HepG2 (cell line): ENCODE measurements at regions not wholly inside any gene's neighbourhood (a gene's known extent, or its start where the extent isn't known, plus 50 kb on each side); places are given as distances from the start of the nearest gene placed in this dataset.

Source experiments
- ATAC-seq: fragments of 200-7000 bp; cut with Tn5 transposase; 3 replicates; pipeline ENCODE4 v1.9.1; 2020; ENCODE audit warnings: mild to moderate bottlenecking, moderate library complexity
- BruUV-seq: library from RNA; stranded (reverse); fragments of 400-500 nt; replicated peaks from 2 replicates; lab custom pipeline; 2021; lab: Mats Ljungman, UMichigan
- CTCF ChIA-PET: fragments of 300-600 bp; formaldehyde crosslinking; extraction: SDS; loops from one replicate; lab custom pipeline; 2021; ENCODE audit warnings: low total read pairs, inconsistent platforms, low intra/inter-chr PET ratio; lab: Yijun Ruan, JAX
- POLR2A ChIA-PET: fragments of 350-600 bp; sonication (Branson Sonifier 250); formaldehyde crosslinking; loops from one replicate; lab custom pipeline; 2020; ENCODE audit warnings: antibody characterized with exemption, inconsistent platforms; lab: Yijun Ruan, JAX
- DNase-seq: peaks from one replicate; pipeline ENCODE4 v3.0.0-alpha.2; 2015; ENCODE audit warnings: low spot score
- FAIRE-seq: peaks from 3 replicates; lab custom pipeline; 2011; peaks lifted over from hg19 to GRCh38; lab: Jason Lieb, UNC
- H2AFZ ChIP-seq: one replicate; pipeline ENCODE4 v1.6.1; 2011; ENCODE audit warnings: low read length, inconsistent platforms
- H3K27ac ChIP-seq: fragments of 300-600 bp; 3 replicates; pipeline ENCODE4 v1.8.0; 2011; ENCODE audit warnings: mixed run types, mild to moderate bottlenecking, mixed read lengths, low read length, inconsistent platforms; ENCODE audit not compliant: insufficient read depth; ENCODE audit errors: extremely low read length
- H3K27me3 ChIP-seq, 2 experiments: fragments of 200-600 bp in 1 of 2; 2 replicates in 1 of 2; 3 replicates in 1 of 2; pipeline versions ENCODE4 v1.6.0 to v1.8.0; 2011; ENCODE audit warnings: low read length in 2 of 2, mild to moderate bottlenecking in 2 of 2, moderate library complexity in 2 of 2, inconsistent platforms in 1 of 2; ENCODE audit not compliant: insufficient read depth in 2 of 2, control insufficient read depth in 1 of 2
- H3K36me3 ChIP-seq, 2 experiments: fragments of 200-600 bp in 1 of 2; replicated peaks in 1 of 2; 2 replicates in 1 of 2; 3 replicates in 1 of 2; pipeline versions ENCODE4 v1.5.1 to v1.8.0; 2011; ENCODE audit warnings: low read length in 2 of 2, inconsistent platforms in 1 of 2; ENCODE audit not compliant: insufficient read depth in 2 of 2, control insufficient read depth in 1 of 2
- H3K4me1 ChIP-seq: 2 replicates; pipeline ENCODE4 v1.5.1; 2012; ENCODE audit warnings: low read length, inconsistent platforms; ENCODE audit not compliant: insufficient read depth
- H3K4me2 ChIP-seq: 2 replicates; pipeline ENCODE4 v1.6.0; 2011; ENCODE audit warnings: low read depth, low read length, inconsistent platforms
- H3K4me3 ChIP-seq, 3 experiments: fragments of 200-600 bp in 1 of 3; sonication (generic), shearing (Covaris generic) in 1 of 3; replicated peaks in 1 of 3; 2 replicates each; pipeline ENCODE4 v1.5.1; 2011 to 2016; ENCODE audit warnings: low read length in 3 of 3, inconsistent platforms in 2 of 3, low read depth in 2 of 3, mild to moderate bottlenecking in 2 of 3, control low read depth in 1 of 3, mixed read lengths in 1 of 3; ENCODE audit not compliant: insufficient read depth in 1 of 3
- H3K79me2 ChIP-seq: one replicate; pipeline ENCODE4 v1.6.1; 2011; ENCODE audit warnings: low read length, inconsistent platforms; ENCODE audit not compliant: insufficient read depth
- H3K9ac ChIP-seq: 2 replicates; pipeline ENCODE4 v1.6.0; 2011; ENCODE audit warnings: mild to moderate bottlenecking, low read depth, low read length, inconsistent platforms; ENCODE audit not compliant: insufficient read depth
- H3K9me3 ChIP-seq: 2 replicates; pipeline ENCODE4 v1.5.1; 2012; ENCODE audit warnings: mild to moderate bottlenecking, low read length
- H4K20me1 ChIP-seq: 2 replicates; pipeline ENCODE4 v1.6.0; 2011; ENCODE audit warnings: inconsistent platforms, mild to moderate bottlenecking, low read length, moderate library complexity; ENCODE audit not compliant: insufficient read depth
- CBFB ChIP-seq: sonication (generic); formaldehyde crosslinking; IDR thresholded peaks from 2 replicates; pipeline ENCODE4 v1.4.0; 2020; ENCODE audit warnings: missing genetic modification reagents
- ELF1 ChIP-seq: sonication (generic); formaldehyde crosslinking; IDR thresholded peaks from 2 replicates; pipeline ENCODE4 v1.4.0; 2020; ENCODE audit warnings: missing genetic modification reagents
- EZH2 ChIP-seq: conservative IDR thresholded peaks from 2 replicates; pipeline ENCODE4 v1.6.1; 2012; ENCODE audit warnings: mild to moderate bottlenecking, low read depth, low read length, moderate library complexity
- HIVEP1 ChIP-seq: sonication (generic); formaldehyde crosslinking; IDR thresholded peaks from 2 replicates; pipeline ENCODE4 v1.4.0; 2020; ENCODE audit warnings: mild to moderate bottlenecking, missing genetic modification reagents
- KLF6 ChIP-seq: IDR thresholded peaks from 2 replicates; pipeline ENCODE4 v1.8.0; 2016; ENCODE audit warnings: missing biosample characterization, missing genetic modification reagents
- MAFK ChIP-seq, 2 experiments: IDR thresholded peaks in 1 of 2; conservative IDR thresholded peaks in 1 of 2; 2 replicates each; pipeline ENCODE4 v1.6.1; 2011; ENCODE audit warnings: improper control_type of control experiment in 2 of 2, low read length in 2 of 2
- MTERF4 ChIP-seq: sonication (generic); formaldehyde crosslinking; IDR thresholded peaks from 2 replicates; pipeline ENCODE4 v1.8.0; 2023; ENCODE audit warnings: mild to moderate bottlenecking, missing genetic modification reagents
- MTF1 ChIP-seq: sonication (generic); formaldehyde crosslinking; IDR thresholded peaks from 2 replicates; pipeline ENCODE4 v1.5.0; 2020; ENCODE audit warnings: missing genetic modification reagents
- MYPOP ChIP-seq: sonication (generic); formaldehyde crosslinking; IDR thresholded peaks from 2 replicates; pipeline ENCODE4 v1.8.1; 2023; ENCODE audit warnings: mild to moderate bottlenecking, moderate library complexity, missing genetic modification reagents
- NCOA2 ChIP-seq: sonication (generic); formaldehyde crosslinking; IDR thresholded peaks from 2 replicates; pipeline ENCODE4 v1.8.0; 2022; ENCODE audit warnings: inconsistent platforms
- NR2F1 ChIP-seq, 2 experiments: fragments of 450-650 bp in 1 of 2; formaldehyde crosslinking in 1 of 2; IDR thresholded peaks; 2 replicates each; pipeline versions ENCODE4 v1.5.0 to v1.6.1; 2016 to 2020; ENCODE audit warnings: mild to moderate bottlenecking in 1 of 2, missing compliant biosample characterization in 1 of 2, missing genetic modification reagents in 1 of 2, moderate library complexity in 1 of 2
- SKIL ChIP-seq: sonication (generic); formaldehyde crosslinking; IDR thresholded peaks from 2 replicates; pipeline ENCODE4 v1.8.0; 2022; ENCODE audit warnings: missing genetic modification reagents, mild to moderate bottlenecking, moderate library complexity, borderline replicate concordance
- SNAPC2 ChIP-seq: sonication (generic); formaldehyde crosslinking; IDR thresholded peaks from 2 replicates; pipeline ENCODE4 v1.8.1; 2022; ENCODE audit warnings: mild to moderate bottlenecking, missing genetic modification reagents
- ZEB1 ChIP-seq: IDR thresholded peaks from 2 replicates; pipeline ENCODE4 v1.6.1; 2012; ENCODE audit warnings: mild to moderate bottlenecking, low read depth, inconsistent platforms; ENCODE audit not compliant: insufficient replicate concordance
- ZNF552 ChIP-seq: sonication (generic); formaldehyde crosslinking; IDR thresholded peaks from 2 replicates; pipeline ENCODE4 v1.9.0; 2022; ENCODE audit warnings: missing genetic modification reagents, mild to moderate bottlenecking, borderline replicate concordance
- WGBS: methylation state at CpG from one replicate; pipeline ENCODE4 v1.1.6; 2017; ENCODE audit warnings: low lambda C conversion rate; 5-methylcytosine and 5-hydroxymethylcytosine counted together
- in situ Hi-C: cut with HindIII; loops from 2 replicates; pipeline ENCODE4 v1.10.0; 2017; ENCODE audit warnings: low pct_unique_long_range_greater_than_20kb; ENCODE audit not compliant: extremely low pct_ligation_motif_present
- intact Hi-C: fragments of 100-400 bp; cut with micrococcal nuclease; formaldehyde crosslinking; loops from one replicate; pipeline ENCODE4 v1.10.0; 2022; ENCODE audit not compliant: unreplicated experiment

GRCh38 chr21:24150753-24151152 is 1456.5 kb downstream of the MRPL39 start:
- ATAC-seq = no peak
- Histone ChIP-seq H3K4me3 (no peak overlapping the region), H3K9me3 (peaks cover 76% of the 10 kb centered on the region), H3K36me3 (no peaks in the 10 kb centered on the region)
- TF ChIP-seq MAFK (conservative IDR thresholded peaks at IDR 0.05 in 1 of 2, IDR thresholded peaks at IDR 0.05 in 1 of 2; ENCODE audit: low read length in 2 of 2) (peak; percentile 9 to 56; a peak in 2 of 4 replicates), HIVEP1 (CRISPR knock-in tag) (no peak), MTF1 (no peak)
- TF ChIP-seq, all 625 proteins: peak for 1
- intact Hi-C loops (no loop called here), in situ Hi-C loops (no loop called here)
- no peak overlapping the region for H3K27ac ChIP-seq
- FAIRE-seq = no peak
- 3% methylated on average over 1 of the region's 1 CpG for WGBS
- BruUV-seq = no TSS peak
- ChIA-PET CTCF (no interaction called here), POLR2A (no interaction called here)
- no peak overlapping the region for H3K9ac ChIP-seq
- no peaks in the 10 kb centered on the region for H3K27me3 ChIP-seq
- H2AFZ ChIP-seq = no peak overlapping the region
- H4K20me1 ChIP-seq = no peaks in the 10 kb centered on the region
- DNase-seq = no peak
- no peaks in the 10 kb centered on the region for H3K79me2 ChIP-seq
- no peaks in the 10 kb centered on the region for H3K4me1 ChIP-seq
- H3K4me2 ChIP-seq = no peak overlapping the region

GRCh38 chr21:24148461-24148860 is 1458.8 kb downstream of the MRPL39 start:
- no peaks in the 10 kb centered on the region for H3K4me1 ChIP-seq
- WGBS = 6% methylated on average over 1 of the region's 2 CpGs
- POLR2A ChIA-PET = no interaction called here
- no peaks in the 10 kb centered on the region for H3K36me3 ChIP-seq
- H3K4me3 ChIP-seq = no peak overlapping the region
- no peak overlapping the region for H3K9ac ChIP-seq
- no peaks in the 10 kb centered on the region for H4K20me1 ChIP-seq
- FAIRE-seq = no peak
- in situ Hi-C loops (no loop called here), intact Hi-C loops (no loop called here)
- no peak overlapping the region for H2AFZ ChIP-seq
- peaks cover 83% of the 10 kb centered on the region for H3K9me3 ChIP-seq
- no peak for DNase-seq
- H3K27ac ChIP-seq = no peak overlapping the region
- no peak for ATAC-seq
- CTCF ChIA-PET = no interaction called here
- no TSS peak for BruUV-seq
- H3K79me2 ChIP-seq = no peaks in the 10 kb centered on the region
- no peaks in the 10 kb centered on the region for H3K27me3 ChIP-seq
- H3K4me2 ChIP-seq = no peak overlapping the region
- TF ChIP-seq SNAPC2 = no peak
- TF ChIP-seq CBFB = no peak
- TF ChIP-seq MYPOP (CRISPR knock-in tag) = no peak
- no peak for TF ChIP-seq ZNF552 (CRISPR knock-in tag)
- no peak for TF ChIP-seq ELF1 (CRISPR knock-in tag)
- TF ChIP-seq SKIL (CRISPR knock-in tag) = no peak
- TF ChIP-seq KLF6 (CRISPR knock-in tag) = no peak
- TF ChIP-seq NR2F1 (CRISPR knock-in tag; IDR thresholded peaks at IDR 0.05) = no peak
- no peak for TF ChIP-seq EZH2
- TF ChIP-seq NCOA2 (CRISPR knock-in tag) = no peak
- TF ChIP-seq MTF1 = no peak
- TF ChIP-seq ZEB1 = no peak
- TF ChIP-seq MTERF4 = no peak
